ENCODE measurements at regions not wholly inside any gene's neighbourhood (a gene's known extent, or its start where the extent isn't known, plus 50 kb on each side); places are given as distances from the start of the nearest gene placed in this dataset.

DNA sequence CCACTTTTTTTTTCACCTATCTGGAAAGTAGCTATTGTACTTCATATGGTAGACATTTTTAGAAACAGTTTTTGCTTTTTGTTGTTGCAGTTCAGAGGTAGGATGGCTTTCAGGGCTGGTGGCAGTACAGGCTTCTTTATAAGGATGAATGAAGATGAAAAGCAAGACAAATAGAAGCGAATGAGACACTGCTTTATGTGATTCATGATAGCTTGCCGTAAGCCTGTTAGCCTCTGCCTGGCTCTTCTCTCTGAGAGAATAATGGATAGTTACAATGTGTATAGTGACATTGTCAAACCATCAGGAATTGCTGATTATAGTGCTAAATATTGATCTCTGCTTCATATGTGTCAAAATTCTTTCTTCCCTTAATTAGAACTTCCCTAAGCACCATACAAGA, 173.7 kb downstream of the NR4A2 start:
- Histone ChIP-seq H3K27ac (no peak overlapping the region), H3K9me3 (no peaks in the 10 kb centered on the region), H3K4me1 (no peaks in the 10 kb centered on the region), H3K27me3 (no peaks in the 10 kb centered on the region), H3K36me3 (no peaks in the 10 kb centered on the region), H3K4me3 (no peak overlapping the region)
- TF ChIP-seq, protein P1, sequence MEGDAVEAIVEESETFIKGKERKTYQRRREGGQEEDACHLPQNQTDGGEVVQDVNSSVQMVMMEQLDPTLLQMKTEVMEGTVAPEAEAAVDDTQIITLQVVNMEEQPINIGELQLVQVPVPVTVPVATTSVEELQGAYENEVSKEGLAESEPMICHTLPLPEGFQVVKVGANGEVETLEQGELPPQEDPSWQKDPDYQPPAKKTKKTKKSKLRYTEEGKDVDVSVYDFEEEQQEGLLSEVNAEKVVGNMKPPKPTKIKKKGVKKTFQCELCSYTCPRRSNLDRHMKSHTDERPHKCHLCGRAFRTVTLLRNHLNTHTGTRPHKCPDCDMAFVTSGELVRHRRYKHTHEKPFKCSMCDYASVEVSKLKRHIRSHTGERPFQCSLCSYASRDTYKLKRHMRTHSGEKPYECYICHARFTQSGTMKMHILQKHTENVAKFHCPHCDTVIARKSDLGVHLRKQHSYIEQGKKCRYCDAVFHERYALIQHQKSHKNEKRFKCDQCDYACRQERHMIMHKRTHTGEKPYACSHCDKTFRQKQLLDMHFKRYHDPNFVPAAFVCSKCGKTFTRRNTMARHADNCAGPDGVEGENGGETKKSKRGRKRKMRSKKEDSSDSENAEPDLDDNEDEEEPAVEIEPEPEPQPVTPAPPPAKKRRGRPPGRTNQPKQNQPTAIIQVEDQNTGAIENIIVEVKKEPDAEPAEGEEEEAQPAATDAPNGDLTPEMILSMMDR (IDR thresholded peaks at IDR 0.05) = no peak
- TF ChIP-seq POLR2A (IDR thresholded peaks at IDR 0.05) = no peak
- DNase-seq = no peak

DNA sequence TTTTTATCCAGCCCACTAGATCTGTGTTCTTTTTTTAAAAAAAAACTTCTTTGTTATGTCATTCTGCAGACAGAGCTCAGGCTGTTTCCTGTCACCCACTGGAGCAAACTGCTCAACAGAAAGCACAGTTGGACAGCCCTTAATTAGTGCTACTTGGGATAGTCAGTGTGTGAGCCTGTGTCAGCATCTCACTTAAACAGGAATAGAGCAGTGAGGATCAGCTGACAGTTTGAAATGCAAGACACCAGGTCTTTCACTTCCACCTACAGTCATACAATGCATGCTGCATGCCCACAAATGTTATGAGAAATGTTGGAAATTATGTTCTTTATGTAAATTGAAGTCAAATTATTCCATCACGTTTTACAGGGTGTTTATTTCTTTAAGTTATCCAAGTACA, 174.9 kb downstream of the NR4A2 start:
- Histone ChIP-seq H3K9me3 (no peaks in the 10 kb centered on the region), H3K27me3 (no peaks in the 10 kb centered on the region), H3K4me1 (no peaks in the 10 kb centered on the region), H3K36me3 (no peaks in the 10 kb centered on the region), H3K27ac (no peak overlapping the region), H3K4me3 (no peak overlapping the region)
- DNase-seq = no peak
- no peak for TF ChIP-seq POLR2A (IDR thresholded peaks at IDR 0.05)
- TF ChIP-seq, protein P1 (IDR thresholded peaks at IDR 0.05) = no peak

GRCh38 chr2:156156580-156156979, 175.9 kb downstream of the NR4A2 start:
- no peak overlapping the region for H3K4me3 ChIP-seq
- no peaks in the 10 kb centered on the region for H3K36me3 ChIP-seq
- no peaks in the 10 kb centered on the region for H3K9me3 ChIP-seq
- no peak overlapping the region for H3K27ac ChIP-seq
- TF ChIP-seq, protein P1 (IDR thresholded peaks at IDR 0.05) = peak in 3 of 6 experiments; percentile 20 to 30 (median 21)
- no peak for TF ChIP-seq POLR2A (IDR thresholded peaks at IDR 0.05)
- DNase-seq = no peak
- H3K4me1 ChIP-seq = no peaks in the 10 kb centered on the region
- H3K27me3 ChIP-seq = no peaks in the 10 kb centered on the region

- Histone ChIP-seq H3K4me3 (no peak overlapping the region), H3K4me1 (no peaks in the 10 kb centered on the region), H3K36me3 (no peaks in the 10 kb centered on the region), H3K9me3 (no peaks in the 10 kb centered on the region), H3K27me3 (no peaks in the 10 kb centered on the region), H3K27ac (no peak overlapping the region)
- TF ChIP-seq POLR2A (IDR thresholded peaks at IDR 0.05) = no peak
- TF ChIP-seq, protein P1 (IDR thresholded peaks at IDR 0.05) = no peak
- no peak for DNase-seq
Observed at GRCh38 chr2:156155319-156155718, 177.2 kb downstream of the NR4A2 start.

- Histone ChIP-seq H3K27ac (no peak overlapping the region), H3K4me1 (no peaks in the 10 kb centered on the region), H3K27me3 (no peaks in the 10 kb centered on the region), H3K36me3 (no peaks in the 10 kb centered on the region), H3K9me3 (no peaks in the 10 kb centered on the region), H3K4me3 (no peak overlapping the region)
- DNase-seq = no peak
- no peak for TF ChIP-seq POLR2A (IDR thresholded peaks at IDR 0.05)
- TF ChIP-seq, protein P1 (IDR thresholded peaks at IDR 0.05) = no peak
Observed at GRCh38 chr2:156151351-156151750, 181.2 kb downstream of the NR4A2 start.

Data from Peyer's patch (tissue), 4 donors.